Germinal center (tissue), 1 donor: ENCODE measurements at regions not wholly inside any gene's neighbourhood (a gene's known extent, or its start where the extent isn't known, plus 50 kb on each side); places are given as distances from the start of the nearest gene placed in this dataset.

Source experiments
- DNase-seq: peaks from one replicate; pipeline ENCODE4 v3.0.0; 2012; ENCODE audit warnings: mixed read lengths, low spot score

DNA sequence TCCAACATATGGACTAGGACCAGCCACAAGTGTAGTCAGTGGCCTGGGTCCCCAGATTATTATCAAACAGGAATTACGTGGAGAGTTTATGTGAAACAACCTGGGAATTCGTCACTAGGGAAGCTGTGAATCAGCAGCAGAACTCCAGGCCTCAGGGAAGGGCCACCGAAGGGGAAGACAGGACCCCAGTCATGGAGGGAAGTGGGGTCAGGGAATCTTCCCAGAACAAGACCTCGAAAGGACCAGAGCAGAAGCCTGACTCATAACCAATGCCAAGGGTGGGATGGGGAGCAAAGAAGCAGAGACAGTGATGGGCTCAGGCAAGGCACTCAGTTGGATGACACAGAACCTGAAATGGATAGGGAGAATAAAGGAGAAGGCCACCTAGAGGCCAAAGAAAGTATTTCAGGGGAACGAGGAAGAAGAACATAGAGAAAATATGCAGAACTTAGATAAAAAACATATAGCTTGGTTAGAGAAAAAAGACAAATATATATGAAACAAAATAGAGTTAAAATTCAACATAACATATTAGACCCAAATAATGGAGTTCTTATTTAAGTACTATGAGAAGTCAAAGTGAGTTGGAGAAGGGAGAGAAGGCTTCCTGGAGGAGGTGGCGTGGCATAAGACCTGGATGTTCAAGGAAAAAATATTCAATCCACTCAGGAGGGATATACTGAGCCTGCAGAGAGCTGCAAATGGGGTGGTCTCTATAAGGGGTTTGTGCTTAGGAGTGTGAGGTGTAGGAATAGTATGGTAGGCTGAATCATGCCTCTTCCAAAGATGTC is 66.7 kb upstream of the CAST start:
- peak; percentile 21 for DNase-seq

GRCh38 chr5:96597438-96598020 is 64.6 kb upstream of the CAST start:
- no peak for DNase-seq

- DNase-seq = no peak
Observed at GRCh38 chr5:96601200-96601599, 61.0 kb upstream of the CAST start.

GRCh38 chr5:96601715-96602244 is 60.4 kb upstream of the CAST start:
- peak; percentile 51 for DNase-seq

DNA sequence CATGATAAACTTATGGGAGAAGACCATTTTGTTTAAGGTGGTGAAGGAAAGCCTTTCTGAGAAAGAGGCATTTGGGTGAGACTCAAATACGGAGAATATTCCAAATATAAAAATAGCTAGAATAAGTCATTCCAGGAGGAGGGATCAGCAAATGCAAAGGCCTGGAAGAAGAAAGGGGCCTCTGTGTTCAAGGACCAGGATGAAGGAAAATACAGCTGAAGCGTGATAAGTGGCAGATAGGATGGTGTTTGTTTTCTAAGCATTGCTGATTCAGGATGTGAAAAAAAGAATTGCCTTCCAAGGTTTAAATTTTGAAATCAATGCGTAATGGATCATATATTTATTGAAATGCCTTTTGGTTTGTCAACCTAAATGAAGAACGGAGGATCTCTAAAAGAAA is 59.4 kb upstream of the CAST start:
- DNase-seq = no peak

- no peak for DNase-seq
Observed at GRCh38 chr5:96605144-96605837, 56.9 kb upstream of the CAST start.

- no peak for DNase-seq
Observed at GRCh38 chr5:96609369-96609768, 52.8 kb upstream of the CAST start.

GRCh38 chr5:96610747-96611146 is 51.4 kb upstream of the CAST start:
- DNase-seq = no peak

GRCh38 chr5:96611946-96612345 is 50.2 kb upstream of the CAST start:
- no peak for DNase-seq
